BLaER1 (cell line): ENCODE measurements at regions not wholly inside any gene's neighbourhood (a gene's known extent, or its start where the extent isn't known, plus 50 kb on each side); places are given as distances from the start of the nearest gene placed in this dataset.

Experiments
- H3K27ac ChIP-seq: shearing (Covaris generic); formaldehyde crosslinking; 2 replicates; pipeline ENCODE4 v1.8.1; 2022
- H3K27me3 ChIP-seq: shearing (Covaris generic); formaldehyde crosslinking; 2 replicates; pipeline ENCODE4 v1.8.1; 2022
- H3K36me3 ChIP-seq: shearing (Covaris generic); formaldehyde crosslinking; 2 replicates; pipeline ENCODE4 v1.8.1; 2022
- H3K4me1 ChIP-seq: shearing (Covaris generic); formaldehyde crosslinking; 2 replicates; pipeline ENCODE4 v1.8.1; 2022
- H3K4me2 ChIP-seq: shearing (Covaris generic); formaldehyde crosslinking; 2 replicates; pipeline ENCODE4 v1.8.1; 2022
- H3K4me3 ChIP-seq: shearing (Covaris generic); formaldehyde crosslinking; 2 replicates; pipeline ENCODE4 v1.8.1; 2022
- H3K9ac ChIP-seq: shearing (Covaris generic); formaldehyde crosslinking; 2 replicates; pipeline ENCODE4 v1.8.1; 2022
- H3K9me3 ChIP-seq: shearing (Covaris generic); formaldehyde crosslinking; 2 replicates; pipeline ENCODE4 v1.8.1; 2022
- H4K20me1 ChIP-seq: shearing (Covaris generic); formaldehyde crosslinking; 2 replicates; pipeline ENCODE4 v1.8.1; 2022
- Cebpa-rat ChIP-seq: shearing (Covaris generic); IDR thresholded peaks from 2 replicates; pipeline ENCODE4 v1.8.1; 2022

- peaks cover 5% of the 10 kb centered on the region for H3K4me1 ChIP-seq
- no peak overlapping the region for H3K4me3 ChIP-seq
- TF ChIP-seq Cebpa-rat: no peak
- H4K20me1 ChIP-seq: no peaks in the 10 kb centered on the region
- H3K4me2 ChIP-seq: no peak overlapping the region
- no peaks in the 10 kb centered on the region for H3K27me3 ChIP-seq
- H3K36me3 ChIP-seq: no peaks in the 10 kb centered on the region
- no peaks in the 10 kb centered on the region for H3K9me3 ChIP-seq
- no peak overlapping the region for H3K9ac ChIP-seq
- H3K27ac ChIP-seq: no peak overlapping the region
These were observed 207.1 kb downstream of the NUF2 start for GRCh38 chr1:163528710-163529348.

- Histone ChIP-seq H3K4me3 (no peak overlapping the region), H3K4me1 (peaks cover 5% of the 10 kb centered on the region), H3K4me2 (no peak overlapping the region), H3K27ac (no peak overlapping the region), H4K20me1 (no peaks in the 10 kb centered on the region), H3K27me3 (no peaks in the 10 kb centered on the region), H3K36me3 (no peaks in the 10 kb centered on the region), H3K9ac (no peak overlapping the region), H3K9me3 (no peaks in the 10 kb centered on the region)
- no peak for TF ChIP-seq Cebpa-rat
These were observed 209.6 kb downstream of the NUF2 start for GRCh38 chr1:163531345-163531744.

- no peak for TF ChIP-seq Cebpa-rat
- H3K9me3 ChIP-seq: no peaks in the 10 kb centered on the region
- H4K20me1 ChIP-seq: no peaks in the 10 kb centered on the region
- H3K36me3 ChIP-seq: no peaks in the 10 kb centered on the region
- no peak overlapping the region for H3K4me3 ChIP-seq
- no peaks in the 10 kb centered on the region for H3K27me3 ChIP-seq
- H3K9ac ChIP-seq: no peak overlapping the region
- no peak overlapping the region for H3K4me2 ChIP-seq
- peaks cover 5% of the 10 kb centered on the region for H3K4me1 ChIP-seq
- H3K27ac ChIP-seq: no peak overlapping the region
These were observed 213.6 kb downstream of the NUF2 start for GRCh38 chr1:163535401-163535800.

GRCh38 chr1:163535807-163536206 lies 214.1 kb downstream of the NUF2 start:
- Histone ChIP-seq H3K27ac (no peak overlapping the region), H3K4me2 (no peak overlapping the region), H3K36me3 (no peaks in the 10 kb centered on the region), H3K9me3 (no peaks in the 10 kb centered on the region), H4K20me1 (no peaks in the 10 kb centered on the region), H3K4me3 (no peak overlapping the region), H3K27me3 (no peaks in the 10 kb centered on the region), H3K9ac (no peak overlapping the region), H3K4me1 (peaks cover 5% of the 10 kb centered on the region)
- TF ChIP-seq Cebpa-rat: no peak

GRCh38 chr1:163537809-163538208 lies 216.1 kb downstream of the NUF2 start:
- H3K36me3 ChIP-seq: no peaks in the 10 kb centered on the region

GRCh38 chr1:163538667-163539066 lies 216.9 kb downstream of the NUF2 start:
- no peaks in the 10 kb centered on the region for H4K20me1 ChIP-seq
- H3K36me3 ChIP-seq: no peaks in the 10 kb centered on the region
- H3K4me3 ChIP-seq: no peak overlapping the region
- TF ChIP-seq Cebpa-rat: no peak
- no peak overlapping the region for H3K27ac ChIP-seq
- H3K9ac ChIP-seq: no peak overlapping the region
- H3K9me3 ChIP-seq: no peaks in the 10 kb centered on the region
- no peaks in the 10 kb centered on the region for H3K4me1 ChIP-seq
- H3K27me3 ChIP-seq: no peaks in the 10 kb centered on the region
- H3K4me2 ChIP-seq: no peak overlapping the region

More at GRCh38 chr1:163537809-163538208, 216.1 kb downstream of the NUF2 start:
- Histone ChIP-seq H3K27me3 (no peaks in the 10 kb centered on the region), H4K20me1 (no peaks in the 10 kb centered on the region), H3K4me2 (no peak overlapping the region), H3K27ac (no peak overlapping the region), H3K9me3 (no peaks in the 10 kb centered on the region), H3K9ac (no peak overlapping the region), H3K4me3 (no peak overlapping the region), H3K4me1 (no peaks in the 10 kb centered on the region)
- no peak for TF ChIP-seq Cebpa-rat

- Histone ChIP-seq H3K27me3 (no peaks in the 10 kb centered on the region), H3K4me1 (no peaks in the 10 kb centered on the region), H3K9ac (no peak overlapping the region), H3K36me3 (no peaks in the 10 kb centered on the region), H3K4me3 (no peak overlapping the region), H3K9me3 (no peaks in the 10 kb centered on the region), H4K20me1 (no peaks in the 10 kb centered on the region), H3K27ac (no peak overlapping the region), H3K4me2 (no peak overlapping the region)
- no peak for TF ChIP-seq Cebpa-rat
These were observed 219.0 kb downstream of the NUF2 start for GRCh38 chr1:163540727-163541126.

- Histone ChIP-seq H3K4me1 (no peaks in the 10 kb centered on the region), H3K36me3 (no peaks in the 10 kb centered on the region), H4K20me1 (no peaks in the 10 kb centered on the region), H3K4me2 (no peak overlapping the region), H3K4me3 (no peak overlapping the region), H3K27ac (no peak overlapping the region), H3K9ac (no peak overlapping the region), H3K27me3 (no peaks in the 10 kb centered on the region), H3K9me3 (no peaks in the 10 kb centered on the region)
- TF ChIP-seq Cebpa-rat: no peak
These were observed 222.7 kb downstream of the NUF2 start for GRCh38 chr1:163544441-163544840.

GRCh38 chr1:163558162-163558561 lies 236.4 kb downstream of the NUF2 start:
- no peaks in the 10 kb centered on the region for H3K9me3 ChIP-seq
- H3K4me1 ChIP-seq: no peaks in the 10 kb centered on the region
- no peaks in the 10 kb centered on the region for H3K27me3 ChIP-seq
- no peak overlapping the region for H3K27ac ChIP-seq
- no peaks in the 10 kb centered on the region for H4K20me1 ChIP-seq
- H3K36me3 ChIP-seq: no peaks in the 10 kb centered on the region
- no peak overlapping the region for H3K4me2 ChIP-seq
- no peak overlapping the region for H3K4me3 ChIP-seq
- TF ChIP-seq Cebpa-rat: no peak
- no peak overlapping the region for H3K9ac ChIP-seq

GRCh38 chr1:163561580-163562295 lies 240.0 kb downstream of the NUF2 start:
- Histone ChIP-seq H3K27me3 (no peaks in the 10 kb centered on the region), H3K4me3 (no peak overlapping the region), H3K36me3 (no peaks in the 10 kb centered on the region), H3K4me1 (no peaks in the 10 kb centered on the region), H4K20me1 (no peaks in the 10 kb centered on the region), H3K4me2 (no peak overlapping the region), H3K9me3 (no peaks in the 10 kb centered on the region), H3K9ac (no peak overlapping the region), H3K27ac (no peak overlapping the region)
- no peak for TF ChIP-seq Cebpa-rat
